Neural cell (in vitro differentiated cells): ENCODE measurements at regions not wholly inside any gene's neighbourhood (a gene's known extent, or its start where the extent isn't known, plus 50 kb on each side); places are given as distances from the start of the nearest gene placed in this dataset.

Source experiments
- CTCF ChIP-seq: fragments of 450-650 bp; IDR thresholded peaks from 2 replicates; pipeline ENCODE4 v1.5.1; 2014; ENCODE audit warnings: antibody characterized with exemption, mild to moderate bottlenecking, moderate library complexity; ENCODE audit not compliant: poor library complexity, severe bottlenecking
- EZH2 ChIP-seq: fragments of 200-600, 300-800 bp; shearing (Covaris generic), sonication (generic); IDR thresholded peaks from 2 replicates; pipeline ENCODE4 v1.6.1; 2014; ENCODE audit warnings: antibody characterized with exemption, low read length, borderline replicate concordance, mild to moderate bottlenecking; ENCODE audit not compliant: insufficient read depth, poor library complexity, severe bottlenecking
- POLR2AphosphoS5 ChIP-seq: IDR thresholded peaks from 2 replicates; pipeline ENCODE4 v1.6.1; 2012

GRCh38 chr4:162685410-162685809 lies 481.3 kb downstream of the NAF1 start:
- TF ChIP-seq CTCF (no peak), EZH2 (no peak), POLR2AphosphoS5 (no peak)
